ENCODE measurements at regions not wholly inside any gene's neighbourhood (a gene's known extent, or its start where the extent isn't known, plus 50 kb on each side); places are given as distances from the start of the nearest gene placed in this dataset.

DNA sequence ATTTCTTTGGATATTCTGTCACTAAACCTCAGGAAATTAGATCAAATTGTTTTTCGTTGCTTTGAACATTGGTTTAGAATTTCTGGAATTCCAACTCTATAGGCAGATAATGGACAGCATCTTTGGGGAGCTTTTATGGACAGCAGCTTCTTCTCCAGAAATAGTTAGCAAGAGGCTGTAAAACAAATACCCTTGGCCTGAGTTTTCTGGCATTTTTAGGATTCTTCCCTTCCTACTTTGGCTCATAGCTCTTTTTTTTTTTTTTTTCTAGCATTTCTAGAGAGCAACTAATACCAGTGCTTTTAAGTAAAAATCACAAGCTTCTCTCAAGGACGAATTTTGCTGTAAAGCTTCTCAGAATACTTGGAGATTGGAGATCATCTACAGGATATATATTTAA, 169.8 kb upstream of the SPRY2 start (continued):
- TF ChIP-seq, protein P1, sequence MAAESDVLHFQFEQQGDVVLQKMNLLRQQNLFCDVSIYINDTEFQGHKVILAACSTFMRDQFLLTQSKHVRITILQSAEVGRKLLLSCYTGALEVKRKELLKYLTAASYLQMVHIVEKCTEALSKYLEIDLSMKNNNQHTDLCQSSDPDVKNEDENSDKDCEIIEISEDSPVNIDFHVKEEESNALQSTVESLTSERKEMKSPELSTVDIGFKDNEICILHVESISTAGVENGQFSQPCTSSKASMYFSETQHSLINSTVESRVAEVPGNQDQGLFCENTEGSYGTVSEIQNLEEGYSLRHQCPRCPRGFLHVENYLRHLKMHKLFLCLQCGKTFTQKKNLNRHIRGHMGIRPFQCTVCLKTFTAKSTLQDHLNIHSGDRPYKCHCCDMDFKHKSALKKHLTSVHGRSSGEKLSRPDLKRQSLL (tag by site-specific recombination; IDR thresholded peaks at IDR 0.05), result no peak
- TF ChIP-seq ZNF561 (tag by site-specific recombination; IDR thresholded peaks at IDR 0.05; ENCODE audit: borderline replicate concordance) (no peak), ZNF335 (tag by site-specific recombination; conservative IDR thresholded peaks at IDR 0.05) (no peak), MZF1 (tag by site-specific recombination; IDR thresholded peaks at IDR 0.05; ENCODE audit: borderline replicate concordance) (no peak), MYNN (tag by site-specific recombination; IDR thresholded peaks at IDR 0.05; ENCODE audit: borderline replicate concordance) (no peak), ZNF560 (tag by site-specific recombination; IDR thresholded peaks at IDR 0.05; ENCODE audit: borderline replicate concordance) (no peak)
- TF ChIP-seq, protein P2, sequence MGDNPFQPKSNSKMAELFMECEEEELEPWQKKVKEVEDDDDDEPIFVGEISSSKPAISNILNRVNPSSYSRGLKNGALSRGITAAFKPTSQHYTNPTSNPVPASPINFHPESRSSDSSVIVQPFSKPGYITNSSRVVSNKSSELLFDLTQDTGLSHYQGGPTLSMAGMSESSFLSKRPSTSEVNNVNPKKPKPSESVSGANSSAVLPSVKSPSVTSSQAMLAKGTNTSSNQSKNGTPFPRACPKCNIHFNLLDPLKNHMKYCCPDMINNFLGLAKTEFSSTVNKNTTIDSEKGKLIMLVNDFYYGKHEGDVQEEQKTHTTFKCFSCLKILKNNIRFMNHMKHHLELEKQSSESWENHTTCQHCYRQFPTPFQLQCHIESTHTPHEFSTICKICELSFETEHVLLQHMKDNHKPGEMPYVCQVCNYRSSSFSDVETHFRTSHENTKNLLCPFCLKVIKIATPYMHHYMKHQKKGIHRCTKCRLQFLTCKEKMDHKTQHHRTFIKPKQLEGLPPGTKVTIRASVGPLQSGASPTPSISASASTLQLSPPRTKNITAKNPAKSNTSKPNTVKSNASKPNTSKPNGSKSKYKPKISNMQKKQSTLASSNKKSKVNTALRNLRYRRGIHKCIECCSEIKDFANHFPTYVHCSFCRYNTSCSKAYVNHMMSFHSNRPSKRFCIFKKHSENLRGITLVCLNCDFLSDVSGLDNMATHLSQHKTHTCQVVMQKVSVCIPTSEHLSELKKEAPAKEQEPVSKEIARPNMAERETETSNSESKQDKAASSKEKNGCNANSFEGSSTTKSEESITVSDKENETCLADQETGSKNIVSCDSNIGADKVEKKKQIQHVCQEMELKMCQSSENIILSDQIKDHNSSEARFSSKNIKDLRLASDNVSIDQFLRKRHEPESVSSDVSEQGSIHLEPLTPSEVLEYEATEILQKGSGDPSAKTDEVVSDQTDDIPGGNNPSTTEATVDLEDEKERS (tag by site-specific recombination; IDR thresholded peaks at IDR 0.05), result no peak

DNA sequence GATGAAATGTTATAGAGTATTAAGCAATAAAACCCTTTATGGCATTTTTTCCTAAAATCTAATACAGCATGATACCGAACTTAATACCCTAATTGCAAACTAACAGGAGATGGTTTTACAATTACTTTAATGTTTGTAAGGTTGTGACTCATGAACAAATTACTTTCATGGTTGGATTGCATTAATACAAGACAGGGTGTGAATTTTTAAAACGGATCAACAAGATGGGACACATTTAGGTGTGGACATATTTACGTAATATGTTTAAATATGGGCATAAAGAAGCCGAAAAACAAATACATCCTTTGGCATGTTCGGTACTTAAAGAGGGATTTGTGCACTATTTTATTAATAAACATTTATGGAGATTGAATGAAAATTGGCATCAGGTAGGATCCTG, 168.3 kb upstream of the SPRY2 start:
- no peak overlapping the region for H3K4me3 ChIP-seq (ENCODE audit: low read depth, low read length)
- H3K27ac ChIP-seq (ENCODE audit: extremely low read depth, low read depth, low read length), result no peak overlapping the region
- no peaks in the 10 kb centered on the region for H3K9me3 ChIP-seq (ENCODE audit: control insufficient read depth, insufficient read depth, low read depth, low read length)
- no peaks in the 10 kb centered on the region for H3K4me1 ChIP-seq (ENCODE audit: control insufficient read depth, insufficient read depth, low read length)
- POLR2A ChIA-PET, result no interaction called here
- TF ChIP-seq, protein P3, sequence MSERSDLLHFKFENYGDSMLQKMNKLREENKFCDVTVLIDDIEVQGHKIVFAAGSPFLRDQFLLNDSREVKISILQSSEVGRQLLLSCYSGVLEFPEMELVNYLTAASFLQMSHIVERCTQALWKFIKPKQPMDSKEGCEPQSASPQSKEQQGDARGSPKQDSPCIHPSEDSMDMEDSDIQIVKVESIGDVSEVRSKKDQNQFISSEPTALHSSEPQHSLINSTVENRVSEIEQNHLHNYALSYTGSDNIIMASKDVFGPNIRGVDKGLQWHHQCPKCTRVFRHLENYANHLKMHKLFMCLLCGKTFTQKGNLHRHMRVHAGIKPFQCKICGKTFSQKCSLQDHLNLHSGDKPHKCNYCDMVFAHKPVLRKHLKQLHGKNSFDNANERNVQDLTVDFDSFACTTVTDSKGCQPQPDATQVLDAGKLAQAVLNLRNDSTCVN (tag by site-specific recombination; optimal IDR thresholded peaks at IDR 0.05), result no peak
- TF ChIP-seq ZBTB1 (tag by site-specific recombination; IDR thresholded peaks at IDR 0.05), result no peak
- no peak for TF ChIP-seq ZNF133 (tag by site-specific recombination; IDR thresholded peaks at IDR 0.05)
- no peak for TF ChIP-seq ZNF510 (tag by site-specific recombination; IDR thresholded peaks at IDR 0.05; ENCODE audit: insufficient replicate concordance)
- no peak for TF ChIP-seq ZNF791 (tag by site-specific recombination; IDR thresholded peaks at IDR 0.05)
- no peak for TF ChIP-seq GLIS1 (tag by site-specific recombination; IDR thresholded peaks at IDR 0.05)
- no peaks in the 10 kb centered on the region for H3K36me3 ChIP-seq (ENCODE audit: control insufficient read depth in 2 of 2, insufficient read depth in 1 of 2, low read length in 2 of 2)
- CTCF ChIA-PET, result no interaction called here

DNA sequence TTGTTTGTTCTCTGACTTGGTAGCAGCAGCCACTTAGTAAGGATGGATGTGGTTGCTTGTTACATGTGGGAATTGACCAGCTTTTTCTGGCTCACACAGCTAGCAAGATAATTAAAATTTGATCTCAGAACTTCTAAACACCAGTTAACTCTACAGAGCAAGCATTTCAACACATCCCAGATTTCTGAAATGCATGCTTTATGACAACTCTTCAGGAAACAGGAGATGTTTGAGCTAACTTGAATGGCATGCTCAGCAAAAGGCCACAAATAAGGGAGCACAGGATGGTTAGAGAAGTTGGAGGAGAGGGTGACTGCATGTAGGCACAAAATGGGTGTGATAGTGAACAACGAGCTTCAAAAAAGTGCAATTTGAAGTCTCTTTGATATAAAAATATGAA, 167.1 kb upstream of the SPRY2 start:
- CTCF ChIA-PET, result no interaction called here
- TF ChIP-seq ZNF311 (tag by site-specific recombination; IDR thresholded peaks at IDR 0.05; ENCODE audit: borderline replicate concordance) (no peak), KLF1 (tag by site-specific recombination; IDR thresholded peaks at IDR 0.05) (no peak)

DNA sequence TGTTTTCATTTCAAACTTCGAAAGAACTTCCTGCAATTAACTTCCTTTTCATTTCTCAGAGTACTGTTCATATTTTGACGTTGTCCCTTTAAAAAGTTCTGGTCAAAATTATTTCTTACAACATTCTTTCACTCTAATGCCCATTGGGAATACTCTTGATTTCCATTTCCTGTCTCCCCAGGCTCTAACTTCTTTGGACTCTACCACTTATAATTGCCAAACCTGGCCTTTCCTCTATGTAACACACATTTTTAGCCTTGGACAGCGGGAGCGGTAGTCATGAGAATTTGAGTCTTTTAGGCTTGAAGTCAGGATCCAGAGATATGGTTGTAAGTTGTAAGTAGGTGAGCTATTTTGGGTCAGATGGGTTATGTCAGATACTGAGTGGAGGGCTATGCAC, 163.5 kb upstream of the SPRY2 start:
- ChIA-PET POLR2A (no interaction called here), CTCF (no interaction called here)
- no peak overlapping the region for H3K27ac ChIP-seq (ENCODE audit: extremely low read depth, low read depth, low read length)
- H3K4me3 ChIP-seq (ENCODE audit: low read depth, low read length), result no peak overlapping the region
- H3K9me3 ChIP-seq (ENCODE audit: control insufficient read depth, insufficient read depth, low read depth, low read length), result no peaks in the 10 kb centered on the region
- TF ChIP-seq ZNF157 (tag by site-specific recombination; IDR thresholded peaks at IDR 0.05), result no peak
- TF ChIP-seq, protein P4, sequence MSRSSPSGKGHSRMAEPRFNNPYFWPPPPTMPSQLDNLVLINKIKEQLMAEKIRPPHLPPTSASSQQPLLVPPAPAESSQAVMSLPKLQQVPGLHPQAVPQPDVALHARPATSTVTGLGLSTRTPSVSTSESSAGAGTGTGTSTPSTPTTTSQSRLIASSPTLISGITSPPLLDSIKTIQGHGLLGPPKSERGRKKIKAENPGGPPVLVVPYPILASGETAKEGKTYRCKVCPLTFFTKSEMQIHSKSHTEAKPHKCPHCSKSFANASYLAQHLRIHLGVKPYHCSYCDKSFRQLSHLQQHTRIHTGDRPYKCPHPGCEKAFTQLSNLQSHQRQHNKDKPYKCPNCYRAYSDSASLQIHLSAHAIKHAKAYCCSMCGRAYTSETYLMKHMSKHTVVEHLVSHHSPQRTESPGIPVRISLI (tag by site-specific recombination; IDR thresholded peaks at IDR 0.05), result no peak
- no peak for TF ChIP-seq ZNF248 (tag by site-specific recombination; IDR thresholded peaks at IDR 0.05)
- TF ChIP-seq ZNF16 (tag by site-specific recombination; IDR thresholded peaks at IDR 0.05; ENCODE audit: low read depth), result no peak
- TF ChIP-seq ZNF211 (tag by site-specific recombination; IDR thresholded peaks at IDR 0.05; ENCODE audit: low read depth), result no peak
- no peaks in the 10 kb centered on the region for H3K4me1 ChIP-seq (ENCODE audit: control insufficient read depth, insufficient read depth, low read length)
- no peaks in the 10 kb centered on the region for H3K36me3 ChIP-seq (ENCODE audit: control insufficient read depth in 2 of 2, insufficient read depth in 1 of 2, low read length in 2 of 2)

More for the DNA sequence above, 167.1 kb upstream of the SPRY2 start:
- Histone ChIP-seq H3K4me1 (ENCODE audit: control insufficient read depth, insufficient read depth, low read length) (no peaks in the 10 kb centered on the region), H3K36me3 (ENCODE audit: control insufficient read depth in 2 of 2, insufficient read depth in 1 of 2, low read length in 2 of 2) (no peaks in the 10 kb centered on the region), H3K27ac (ENCODE audit: extremely low read depth, low read depth, low read length) (no peak overlapping the region), H3K4me3 (ENCODE audit: low read depth, low read length) (no peak overlapping the region), H3K9me3 (ENCODE audit: control insufficient read depth, insufficient read depth, low read depth, low read length) (no peaks in the 10 kb centered on the region)
- POLR2A ChIA-PET, result no interaction called here
